BE2C (cell line): ENCODE measurements at regions not wholly inside any gene's neighbourhood (a gene's known extent, or its start where the extent isn't known, plus 50 kb on each side); places are given as distances from the start of the nearest gene placed in this dataset.

ENCODE experiments used
- DNase-seq: peaks from one replicate; pipeline ENCODE4 v3.0.0-alpha.2; 2020
- H3K27me3 ChIP-seq: fragments of 250-450 bp; sonication (Bioruptor Pico); 2 replicates; pipeline ENCODE4 v1.5.1; 2020; ENCODE audit warnings: mild to moderate bottlenecking
- H3K36me3 ChIP-seq: fragments of 250-450 bp; sonication (Bioruptor Pico); 2 replicates; pipeline ENCODE4 v1.5.1; 2020; ENCODE audit warnings: mild to moderate bottlenecking
- H3K4me1 ChIP-seq: fragments of 250-450 bp; sonication (Bioruptor Pico); 2 replicates; pipeline ENCODE4 v1.5.1; 2020
- H3K4me3 ChIP-seq: 2 replicates; pipeline ENCODE4 v1.5.1; 2011; ENCODE audit warnings: low read depth, low read length
- H3K9me3 ChIP-seq: fragments of 250-450 bp; sonication (Bioruptor Pico); 2 replicates; pipeline ENCODE4 v1.5.1; 2020
- CTCF ChIP-seq: IDR thresholded peaks from 2 replicates; pipeline ENCODE4 v1.5.1; 2012; ENCODE audit warnings: mild to moderate bottlenecking, low read depth, low read length

DNA sequence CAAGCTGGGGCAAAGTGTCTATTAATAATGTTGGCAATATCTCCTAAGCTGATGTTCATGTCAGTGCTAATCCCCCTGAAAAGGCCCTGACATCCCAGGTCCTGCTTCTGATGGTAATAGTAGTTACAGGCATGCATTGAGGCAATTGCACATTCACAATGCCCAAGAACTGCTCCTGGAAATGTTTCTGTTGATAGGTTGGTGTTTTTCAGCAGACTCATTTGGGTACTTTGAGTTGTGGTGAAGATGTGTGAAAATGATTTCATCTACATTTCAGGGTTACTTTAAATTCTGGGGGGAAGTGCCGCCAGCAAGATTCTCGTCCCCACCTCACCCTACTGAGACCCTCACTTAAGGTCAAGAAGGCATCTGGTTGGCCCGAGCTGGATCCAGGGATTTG is 92.9 kb downstream of the BBS10 start:
- H3K9me3 ChIP-seq: no peaks in the 10 kb centered on the region
- H3K4me1 ChIP-seq: no peaks in the 10 kb centered on the region
- H3K36me3 ChIP-seq: no peaks in the 10 kb centered on the region
- H3K4me3 ChIP-seq: no peak overlapping the region
- peaks cover 7% of the 10 kb centered on the region; the same call in 1 of the 2 replicates for H3K27me3 ChIP-seq
- no peak for DNase-seq
- no peak for TF ChIP-seq CTCF

- no peaks in the 10 kb centered on the region for H3K4me1 ChIP-seq
- peaks cover 11% of the 10 kb centered on the region for H3K27me3 ChIP-seq
- no peak overlapping the region for H3K4me3 ChIP-seq
- no peak for DNase-seq
- no peaks in the 10 kb centered on the region for H3K9me3 ChIP-seq
- H3K36me3 ChIP-seq: no peaks in the 10 kb centered on the region
- no peak for TF ChIP-seq CTCF
Observed at GRCh38 chr12:76252031-76252430, 96.2 kb downstream of the BBS10 start.

- H3K9me3 ChIP-seq: no peaks in the 10 kb centered on the region
- no peak overlapping the region for H3K4me3 ChIP-seq
Observed at GRCh38 chr12:76250256-76250655, 98.0 kb downstream of the BBS10 start.

GRCh38 chr12:76249501-76249900 is 98.7 kb downstream of the BBS10 start:
- Histone ChIP-seq H3K9me3 (no peaks in the 10 kb centered on the region), H3K36me3 (no peaks in the 10 kb centered on the region), H3K27me3 (peaks cover 15% of the 10 kb centered on the region), H3K4me1 (no peaks in the 10 kb centered on the region), H3K4me3 (no peak overlapping the region)
- no peak for DNase-seq
- TF ChIP-seq CTCF: no peak

More at GRCh38 chr12:76250256-76250655, 98.0 kb downstream of the BBS10 start:
- no peak for TF ChIP-seq CTCF
- peaks cover 21% of the 10 kb centered on the region for H3K27me3 ChIP-seq
- H3K4me1 ChIP-seq: no peaks in the 10 kb centered on the region
- no peaks in the 10 kb centered on the region for H3K36me3 ChIP-seq
- DNase-seq: no peak

DNA sequence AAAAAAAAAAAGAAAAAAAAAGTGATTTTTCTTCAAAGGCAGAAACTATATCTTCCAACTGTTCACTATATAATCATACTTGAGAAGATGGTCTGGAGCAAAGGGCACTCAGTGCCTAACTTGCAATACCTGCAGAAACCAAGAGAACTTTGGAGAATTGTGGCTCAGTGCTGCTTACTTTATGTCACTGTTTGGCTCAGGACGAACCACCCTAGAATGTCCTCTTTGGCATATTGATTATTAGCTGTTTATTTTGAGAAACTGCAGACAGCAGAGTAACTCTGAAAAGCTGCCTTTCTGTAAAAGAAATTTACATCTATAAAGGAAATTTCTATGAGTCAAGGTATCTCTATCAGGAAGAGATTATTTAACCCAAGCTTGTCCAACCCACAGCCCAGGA is 100.2 kb downstream of the BBS10 start:
- H3K9me3 ChIP-seq: no peaks in the 10 kb centered on the region
- H3K36me3 ChIP-seq: no peaks in the 10 kb centered on the region
- no peak overlapping the region for H3K4me3 ChIP-seq
- DNase-seq: no peak
- TF ChIP-seq CTCF: no peak
- H3K27me3 ChIP-seq: peaks cover 14% of the 10 kb centered on the region
- no peaks in the 10 kb centered on the region for H3K4me1 ChIP-seq

GRCh38 chr12:76247026-76247646 is 101.1 kb downstream of the BBS10 start:
- Histone ChIP-seq H3K36me3 (no peaks in the 10 kb centered on the region), H3K4me1 (no peaks in the 10 kb centered on the region), H3K27me3 (peaks cover 14% of the 10 kb centered on the region), H3K4me3 (no peak overlapping the region), H3K9me3 (no peaks in the 10 kb centered on the region)
- no peak for TF ChIP-seq CTCF
- DNase-seq: no peak
